Peyer's patch (tissue), 4 donors: ENCODE measurements at regions not wholly inside any gene's neighbourhood (a gene's known extent, or its start where the extent isn't known, plus 50 kb on each side); places are given as distances from the start of the nearest gene placed in this dataset.

Experiments used
- POLR2A ChIP-seq, 2 donors: fragments of 450-650 bp; IDR thresholded peaks; one replicate each; pipeline ENCODE4 v1.5.1; 2017; ENCODE audit warnings: antibody characterized with exemption in 2 of 2, mild to moderate bottlenecking in 2 of 2, moderate library complexity in 2 of 2
- TF ChIP-seq, protein P1 (sequence below), 6 experiments: fragments of 450-650 bp in 4 of 6; fragments of 200-600 bp in 2 of 6; sonication (generic) in 1 of 6; IDR thresholded peaks; one replicate each; pipeline ENCODE4 v1.5.1; 2017 to 2019; ENCODE audit warnings: antibody characterized with exemption in 6 of 6, mild to moderate bottlenecking in 3 of 6, moderate library complexity in 1 of 6

DNA sequence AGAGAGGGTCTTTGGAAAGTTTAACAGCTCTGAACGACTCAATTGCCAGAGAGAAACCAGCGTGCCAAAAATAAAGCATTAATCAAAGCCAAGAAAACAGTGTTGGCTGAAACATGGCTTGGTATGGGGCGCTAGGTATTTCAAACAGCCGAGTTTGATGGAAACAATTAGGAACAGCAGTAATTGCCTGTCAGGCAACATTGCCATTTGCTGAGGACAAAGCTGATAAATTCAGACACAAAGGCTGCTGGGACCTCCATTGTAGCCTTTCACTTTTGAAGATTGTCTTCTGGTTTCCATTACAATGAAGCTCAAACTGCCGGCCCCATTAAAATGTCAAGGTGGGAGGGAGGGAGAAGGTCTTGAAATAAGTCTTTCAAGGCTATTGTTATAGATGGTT is 125.4 kb upstream of the SPDL1 start:
- TF ChIP-seq, protein P1, sequence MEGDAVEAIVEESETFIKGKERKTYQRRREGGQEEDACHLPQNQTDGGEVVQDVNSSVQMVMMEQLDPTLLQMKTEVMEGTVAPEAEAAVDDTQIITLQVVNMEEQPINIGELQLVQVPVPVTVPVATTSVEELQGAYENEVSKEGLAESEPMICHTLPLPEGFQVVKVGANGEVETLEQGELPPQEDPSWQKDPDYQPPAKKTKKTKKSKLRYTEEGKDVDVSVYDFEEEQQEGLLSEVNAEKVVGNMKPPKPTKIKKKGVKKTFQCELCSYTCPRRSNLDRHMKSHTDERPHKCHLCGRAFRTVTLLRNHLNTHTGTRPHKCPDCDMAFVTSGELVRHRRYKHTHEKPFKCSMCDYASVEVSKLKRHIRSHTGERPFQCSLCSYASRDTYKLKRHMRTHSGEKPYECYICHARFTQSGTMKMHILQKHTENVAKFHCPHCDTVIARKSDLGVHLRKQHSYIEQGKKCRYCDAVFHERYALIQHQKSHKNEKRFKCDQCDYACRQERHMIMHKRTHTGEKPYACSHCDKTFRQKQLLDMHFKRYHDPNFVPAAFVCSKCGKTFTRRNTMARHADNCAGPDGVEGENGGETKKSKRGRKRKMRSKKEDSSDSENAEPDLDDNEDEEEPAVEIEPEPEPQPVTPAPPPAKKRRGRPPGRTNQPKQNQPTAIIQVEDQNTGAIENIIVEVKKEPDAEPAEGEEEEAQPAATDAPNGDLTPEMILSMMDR (IDR thresholded peaks at IDR 0.05): no peak
- TF ChIP-seq POLR2A (IDR thresholded peaks at IDR 0.05): no peak
